WTC11 (cell line): ENCODE measurements at regions not wholly inside any gene's neighbourhood (a gene's known extent, or its start where the extent isn't known, plus 50 kb on each side); places are given as distances from the start of the nearest gene placed in this dataset.

Source experiments
- ATAC-seq: fragments of 200-7000 bp; cut with Tn5 transposase; 2 replicates; pipeline ENCODE4 v1.10.0; 2021; ENCODE audit warnings: mild to moderate bottlenecking, moderate library complexity
- CTCF ChIA-PET: fragments of 300-600 bp; sonication (Branson Sonifier 250); formaldehyde crosslinking; loops from one replicate; lab custom pipeline; 2021; ENCODE audit warnings: antibody characterized with exemption; lab: Charles Lee
- POLR2A ChIA-PET: fragments of 350-600 bp; sonication (Branson Sonifier 250); formaldehyde crosslinking; loops from one replicate; lab custom pipeline; 2021; ENCODE audit warnings: antibody characterized with exemption; lab: Charles Lee
- DNase-seq: peaks from one replicate; pipeline ENCODE4 v3.0.0; 2021; ENCODE audit warnings: low spot score
- H3K27ac Mint-ChIP-seq: 2 replicates; pipeline ENCODE4 v1.8.0; 2021; ENCODE audit warnings: mixed read lengths
- H3K27me3 Mint-ChIP-seq: 2 replicates; pipeline ENCODE4 v1.8.0; 2021; ENCODE audit warnings: low read depth, mild to moderate bottlenecking, moderate library complexity, mixed read lengths
- H3K36me3 Mint-ChIP-seq: 2 replicates; pipeline ENCODE4 v1.8.0; 2021; ENCODE audit warnings: mixed read lengths
- H3K4me1 Mint-ChIP-seq: 2 replicates; pipeline ENCODE4 v1.8.0; 2022; ENCODE audit warnings: mixed read lengths
- H3K4me3 Mint-ChIP-seq: 2 replicates; pipeline ENCODE4 v1.8.0; 2021; ENCODE audit warnings: mild to moderate bottlenecking, moderate library complexity, mixed read lengths
- H3K9me3 Mint-ChIP-seq: 2 replicates; pipeline ENCODE4 v1.8.0; 2021; ENCODE audit warnings: mixed read lengths
- CBFB ChIP-seq: sonication (generic); formaldehyde crosslinking; IDR thresholded peaks from 2 replicates; pipeline ENCODE4 v1.8.1; 2022; ENCODE audit warnings: mild to moderate bottlenecking, low read depth, missing genetic modification reagents
- CREB1 ChIP-seq: sonication (generic); formaldehyde crosslinking; IDR thresholded peaks from 2 replicates; pipeline ENCODE4 v1.8.0; 2023; ENCODE audit warnings: mild to moderate bottlenecking, missing genetic modification reagents
- ELF4 ChIP-seq: sonication (generic); formaldehyde crosslinking; IDR thresholded peaks from 2 replicates; pipeline ENCODE4 v1.8.1; 2022; ENCODE audit warnings: low read depth, mild to moderate bottlenecking, moderate library complexity, missing genetic modification reagents
- IRF2 ChIP-seq: sonication (generic); formaldehyde crosslinking; IDR thresholded peaks from 2 replicates; pipeline ENCODE4 v1.8.0; 2022; ENCODE audit warnings: low read depth, missing genetic modification reagents, borderline replicate concordance
- KAT7 ChIP-seq: sonication (generic); formaldehyde crosslinking; IDR thresholded peaks from 2 replicates; pipeline ENCODE4 v1.8.1; 2023; ENCODE audit warnings: missing genetic modification reagents, mild to moderate bottlenecking, borderline replicate concordance
- MXD4 ChIP-seq: fragments of 250-450 bp; sonication (Bioruptor Pico); IDR thresholded peaks from 2 replicates; pipeline ENCODE4 v1.8.0; 2021; ENCODE audit warnings: mild to moderate bottlenecking, moderate library complexity, borderline replicate concordance
- NR1H2 ChIP-seq: sonication (generic); formaldehyde crosslinking; IDR thresholded peaks from 2 replicates; pipeline ENCODE4 v1.9.0; 2021; ENCODE audit warnings: mild to moderate bottlenecking, moderate library complexity, missing genetic modification reagents
- NR3C1 ChIP-seq: sonication (generic); formaldehyde crosslinking; conservative IDR thresholded peaks from 2 replicates; pipeline ENCODE4 v1.8.1; 2023; ENCODE audit warnings: low read depth, mild to moderate bottlenecking, missing genetic modification reagents
- TCF7 ChIP-seq: sonication (generic); formaldehyde crosslinking; IDR thresholded peaks from 2 replicates; pipeline ENCODE4 v1.8.0; 2022; ENCODE audit warnings: mild to moderate bottlenecking, low read depth, missing genetic modification reagents, moderate library complexity
- ZNF219 ChIP-seq: sonication (generic); formaldehyde crosslinking; IDR thresholded peaks from 2 replicates; pipeline ENCODE4 v1.8.0; 2023; ENCODE audit warnings: missing genetic modification reagents, mild to moderate bottlenecking, borderline replicate concordance
- ZNF232 ChIP-seq: sonication (generic); formaldehyde crosslinking; IDR thresholded peaks from 2 replicates; pipeline ENCODE4 v1.8.0; 2022; ENCODE audit warnings: mild to moderate bottlenecking, missing genetic modification reagents
- ZNF396 ChIP-seq: fragments of 250-450 bp; sonication (Bioruptor Pico); IDR thresholded peaks from 2 replicates; pipeline ENCODE4 v1.8.0; 2021; ENCODE audit warnings: mild to moderate bottlenecking, moderate library complexity, borderline replicate concordance
- ZNF423 ChIP-seq: fragments of 250-450 bp; sonication (Bioruptor Pico); IDR thresholded peaks from 2 replicates; pipeline ENCODE4 v2.1.2; 2022; ENCODE audit warnings: mild to moderate bottlenecking, moderate library complexity
- TF ChIP-seq, protein P1 (sequence below): sonication (generic); formaldehyde crosslinking; IDR thresholded peaks from 2 replicates; pipeline ENCODE4 v1.8.0; 2022; ENCODE audit warnings: mild to moderate bottlenecking, missing genetic modification reagents
- TF ChIP-seq, protein P2 (sequence below): sonication (generic); formaldehyde crosslinking; IDR thresholded peaks from 2 replicates; pipeline ENCODE4 v1.8.0; 2023; ENCODE audit warnings: missing genetic modification reagents
- TF ChIP-seq, protein P3 (sequence below): sonication (generic); formaldehyde crosslinking; IDR thresholded peaks from 2 replicates; pipeline ENCODE4 v1.8.0; 2022; ENCODE audit warnings: mild to moderate bottlenecking, missing genetic modification reagents
- TF ChIP-seq, protein P4 (sequence below): sonication (generic); formaldehyde crosslinking; IDR thresholded peaks from 2 replicates; pipeline ENCODE4 v1.8.1; 2022; ENCODE audit warnings: low read depth, missing genetic modification reagents, borderline replicate concordance
- TF ChIP-seq, protein P5 (sequence below): sonication (generic); formaldehyde crosslinking; IDR thresholded peaks from 2 replicates; pipeline ENCODE4 v1.8.0; 2022; ENCODE audit warnings: mild to moderate bottlenecking, missing genetic modification reagents

DNA sequence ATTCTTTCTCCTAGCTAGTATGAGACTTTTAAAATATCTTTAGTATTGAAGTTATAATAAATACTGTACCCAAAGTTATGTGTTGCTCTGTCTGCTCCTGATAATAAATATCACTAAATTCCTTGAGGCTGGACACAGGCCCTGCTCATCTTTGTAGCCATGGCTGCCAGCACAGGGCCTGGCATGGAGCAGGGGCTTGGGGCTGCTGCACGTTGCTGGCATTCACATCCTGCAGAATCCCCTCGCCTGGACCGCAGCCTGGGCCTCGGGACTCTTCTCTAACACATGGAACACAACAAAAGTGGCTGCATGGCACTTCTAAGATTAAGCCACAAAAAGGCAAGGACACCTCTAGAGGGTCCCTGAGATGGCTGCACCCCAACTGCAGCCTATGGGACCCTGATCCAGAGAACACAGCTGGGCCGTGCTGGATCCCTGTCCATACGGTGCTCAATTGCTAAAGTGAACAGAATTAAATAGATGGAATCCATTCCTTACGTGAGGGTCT is 477.5 kb upstream of the MYT1L start:
- no peak for ATAC-seq
- no peak for DNase-seq
- no peaks in the 10 kb centered on the region for H3K27me3 Mint-ChIP-seq

DNA sequence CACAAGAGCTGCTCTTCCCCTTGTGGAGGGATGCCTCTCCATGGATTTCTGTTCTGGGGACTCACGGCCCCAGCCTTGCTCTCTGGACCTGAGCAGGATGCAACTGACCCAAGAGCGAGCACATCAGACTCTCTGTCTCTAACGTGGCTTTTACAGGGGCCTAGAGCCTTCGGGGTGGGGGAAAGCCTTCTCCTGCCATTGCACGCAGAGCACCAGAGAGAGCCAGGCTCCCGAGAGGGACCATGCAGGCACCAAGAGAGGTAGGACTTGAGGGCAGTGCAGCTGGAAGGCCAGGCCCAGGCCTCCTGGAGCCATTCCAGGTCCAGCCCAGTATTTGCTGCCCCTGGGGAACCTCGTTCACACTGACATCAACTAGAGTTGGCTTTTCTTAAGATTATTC is 475.6 kb upstream of the MYT1L start:
- H3K27me3 Mint-ChIP-seq = peaks cover 3% of the 10 kb centered on the region
- peaks cover 32% of the 10 kb centered on the region for H3K9me3 Mint-ChIP-seq
- TF ChIP-seq IRF2 (CRISPR knock-in tag) (no peak), TCF7 (CRISPR knock-in tag) (no peak), ZNF219 (CRISPR knock-in tag) (no peak), MXD4 (no peak), ZNF396 (no peak), ELF4 (CRISPR knock-in tag) (no peak)
- TF ChIP-seq, protein P1, sequence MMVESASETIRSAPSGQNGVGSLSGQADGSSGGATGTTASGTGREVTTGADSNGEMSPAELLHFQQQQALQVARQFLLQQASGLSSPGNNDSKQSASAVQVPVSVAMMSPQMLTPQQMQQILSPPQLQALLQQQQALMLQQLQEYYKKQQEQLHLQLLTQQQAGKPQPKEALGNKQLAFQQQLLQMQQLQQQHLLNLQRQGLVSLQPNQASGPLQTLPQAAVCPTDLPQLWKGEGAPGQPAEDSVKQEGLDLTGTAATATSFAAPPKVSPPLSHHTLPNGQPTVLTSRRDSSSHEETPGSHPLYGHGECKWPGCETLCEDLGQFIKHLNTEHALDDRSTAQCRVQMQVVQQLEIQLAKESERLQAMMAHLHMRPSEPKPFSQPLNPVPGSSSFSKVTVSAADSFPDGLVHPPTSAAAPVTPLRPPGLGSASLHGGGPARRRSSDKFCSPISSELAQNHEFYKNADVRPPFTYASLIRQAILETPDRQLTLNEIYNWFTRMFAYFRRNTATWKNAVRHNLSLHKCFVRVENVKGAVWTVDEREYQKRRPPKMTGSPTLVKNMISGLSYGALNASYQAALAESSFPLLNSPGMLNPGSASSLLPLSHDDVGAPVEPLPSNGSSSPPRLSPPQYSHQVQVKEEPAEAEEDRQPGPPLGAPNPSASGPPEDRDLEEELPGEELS = no peak
- CTCF ChIA-PET = no interaction called here
- no peak overlapping the region for H3K4me3 Mint-ChIP-seq
- H3K36me3 Mint-ChIP-seq = peaks cover 15% of the 10 kb centered on the region
- DNase-seq (no peak), ATAC-seq (no peak)
- peaks cover 4% of the 10 kb centered on the region; the same call in 1 of the 2 replicates for H3K4me1 Mint-ChIP-seq
- POLR2A ChIA-PET = no interaction called here
- H3K27ac Mint-ChIP-seq = no peak overlapping the region

More for the DNA sequence above, 477.5 kb upstream of the MYT1L start:
- no peak for TF ChIP-seq KAT7
- Mint-ChIP-seq H3K27ac (no peak overlapping the region), H3K4me3 (no peak overlapping the region), H3K4me1 (peaks cover 4% of the 10 kb centered on the region; the same call in 1 of the 2 replicates), H3K36me3 (peaks cover 8% of the 10 kb centered on the region), H3K9me3 (peaks cover 29% of the 10 kb centered on the region)
- CTCF ChIA-PET = no interaction called here
- POLR2A ChIA-PET = no interaction called here

DNA sequence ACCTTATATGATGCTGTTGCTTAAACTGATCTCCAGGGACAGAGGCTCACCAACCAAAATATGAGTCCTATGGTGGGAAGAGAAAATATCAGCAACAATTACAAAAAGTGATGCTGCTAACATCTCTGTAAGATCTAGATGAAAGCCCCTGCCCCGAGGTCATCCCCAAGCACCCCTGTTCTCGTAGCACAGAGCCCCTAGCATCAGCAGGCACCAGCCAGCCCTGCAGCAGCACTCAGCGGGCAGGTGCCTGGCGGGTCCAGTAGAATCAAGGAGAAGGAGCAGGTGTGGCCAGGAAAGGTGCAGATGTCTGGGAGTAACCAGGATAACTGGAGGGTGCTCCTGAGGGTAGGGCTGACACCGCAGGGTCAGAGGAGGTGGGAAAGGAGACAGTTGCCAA is 474.2 kb upstream of the MYT1L start:
- no peak for ATAC-seq
- H3K27me3 Mint-ChIP-seq = peaks cover 3% of the 10 kb centered on the region
- POLR2A ChIA-PET = no interaction called here
- TF ChIP-seq ZNF232 (CRISPR knock-in tag) (no peak), CREB1 (CRISPR knock-in tag) (no peak), NR3C1 (CRISPR knock-in tag) (no peak), ZNF423 (CRISPR knock-in tag) (no peak), KAT7 (no peak), NR1H2 (CRISPR knock-in tag) (no peak), CBFB (no peak)
- TF ChIP-seq, protein P2, sequence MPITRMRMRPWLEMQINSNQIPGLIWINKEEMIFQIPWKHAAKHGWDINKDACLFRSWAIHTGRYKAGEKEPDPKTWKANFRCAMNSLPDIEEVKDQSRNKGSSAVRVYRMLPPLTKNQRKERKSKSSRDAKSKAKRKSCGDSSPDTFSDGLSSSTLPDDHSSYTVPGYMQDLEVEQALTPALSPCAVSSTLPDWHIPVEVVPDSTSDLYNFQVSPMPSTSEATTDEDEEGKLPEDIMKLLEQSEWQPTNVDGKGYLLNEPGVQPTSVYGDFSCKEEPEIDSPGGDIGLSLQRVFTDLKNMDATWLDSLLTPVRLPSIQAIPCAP = no peak
- TF ChIP-seq, protein P3, sequence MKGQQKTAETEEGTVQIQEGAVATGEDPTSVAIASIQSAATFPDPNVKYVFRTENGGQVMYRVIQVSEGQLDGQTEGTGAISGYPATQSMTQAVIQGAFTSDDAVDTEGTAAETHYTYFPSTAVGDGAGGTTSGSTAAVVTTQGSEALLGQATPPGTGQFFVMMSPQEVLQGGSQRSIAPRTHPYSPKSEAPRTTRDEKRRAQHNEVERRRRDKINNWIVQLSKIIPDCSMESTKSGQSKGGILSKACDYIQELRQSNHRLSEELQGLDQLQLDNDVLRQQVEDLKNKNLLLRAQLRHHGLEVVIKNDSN (CRISPR knock-in tag) = no peak
- TF ChIP-seq, protein P4, sequence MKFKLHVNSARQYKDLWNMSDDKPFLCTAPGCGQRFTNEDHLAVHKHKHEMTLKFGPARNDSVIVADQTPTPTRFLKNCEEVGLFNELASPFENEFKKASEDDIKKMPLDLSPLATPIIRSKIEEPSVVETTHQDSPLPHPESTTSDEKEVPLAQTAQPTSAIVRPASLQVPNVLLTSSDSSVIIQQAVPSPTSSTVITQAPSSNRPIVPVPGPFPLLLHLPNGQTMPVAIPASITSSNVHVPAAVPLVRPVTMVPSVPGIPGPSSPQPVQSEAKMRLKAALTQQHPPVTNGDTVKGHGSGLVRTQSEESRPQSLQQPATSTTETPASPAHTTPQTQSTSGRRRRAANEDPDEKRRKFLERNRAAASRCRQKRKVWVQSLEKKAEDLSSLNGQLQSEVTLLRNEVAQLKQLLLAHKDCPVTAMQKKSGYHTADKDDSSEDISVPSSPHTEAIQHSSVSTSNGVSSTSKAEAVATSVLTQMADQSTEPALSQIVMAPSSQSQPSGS (CRISPR knock-in tag) = no peak
- TF ChIP-seq, protein P5, sequence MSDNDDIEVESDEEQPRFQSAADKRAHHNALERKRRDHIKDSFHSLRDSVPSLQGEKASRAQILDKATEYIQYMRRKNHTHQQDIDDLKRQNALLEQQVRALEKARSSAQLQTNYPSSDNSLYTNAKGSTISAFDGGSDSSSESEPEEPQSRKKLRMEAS (CRISPR knock-in tag) = no peak
- no peak overlapping the region for H3K27ac Mint-ChIP-seq
- CTCF ChIA-PET = no interaction called here
- peaks cover under 1% of the 10 kb centered on the region; the same call in 1 of the 2 replicates for H3K4me1 Mint-ChIP-seq
- DNase-seq = no peak
- H3K36me3 Mint-ChIP-seq = peaks cover 20% of the 10 kb centered on the region
- no peak overlapping the region for H3K4me3 Mint-ChIP-seq
- H3K9me3 Mint-ChIP-seq = peaks cover 35% of the 10 kb centered on the region
